Nephron progenitor cell (in vitro differentiated cells): ENCODE measurements at regions not wholly inside any gene's neighbourhood (a gene's known extent, or its start where the extent isn't known, plus 50 kb on each side); places are given as distances from the start of the nearest gene placed in this dataset.

Source experiments
- DNase-seq: peaks from one replicate; pipeline ENCODE4 v3.0.0; 2021
- H3K27ac Mint-ChIP-seq: 2 replicates; pipeline ENCODE4 v1.8.0; 2021; ENCODE audit warnings: mild to moderate bottlenecking, moderate library complexity, mixed read lengths
- H3K27me3 Mint-ChIP-seq: 2 replicates; pipeline ENCODE4 v1.8.0; 2021; ENCODE audit warnings: mild to moderate bottlenecking, low read depth, mixed read lengths; ENCODE audit not compliant: poor library complexity
- H3K36me3 Mint-ChIP-seq: 2 replicates; pipeline ENCODE4 v1.8.0; 2021; ENCODE audit warnings: low read depth, mixed read lengths
- H3K4me1 Mint-ChIP-seq: 2 replicates; pipeline ENCODE4 v1.8.0; 2021; ENCODE audit warnings: mixed read lengths
- H3K4me3 Mint-ChIP-seq: 2 replicates; pipeline ENCODE4 v1.8.0; 2021; ENCODE audit warnings: mild to moderate bottlenecking, moderate library complexity, mixed read lengths
- H3K9me3 Mint-ChIP-seq: 2 replicates; pipeline ENCODE4 v1.8.0; 2021; ENCODE audit warnings: mild to moderate bottlenecking, moderate library complexity, mixed read lengths
- CTCF ChIP-seq: fragments of 200-600 bp; sonication (generic); IDR thresholded peaks from 2 replicates; pipeline ENCODE4 v1.5.0; 2021; ENCODE audit warnings: antibody characterized with exemption

GRCh38 chr13:19060311-19061002 lies 121.2 kb downstream of the TUBA3C start:
- TF ChIP-seq CTCF, result no peak
- Mint-ChIP-seq H3K9me3 (peaks cover 97% of the 10 kb centered on the region), H3K4me3 (no peak overlapping the region), H3K4me1 (no peaks in the 10 kb centered on the region), H3K36me3 (no peaks in the 10 kb centered on the region), H3K27ac (no peak overlapping the region), H3K27me3 (no peaks in the 10 kb centered on the region)
- no peak for DNase-seq

- no peak overlapping the region for H3K27ac Mint-ChIP-seq
Observed at GRCh38 chr13:19059016-19059780, 122.4 kb downstream of the TUBA3C start.

GRCh38 chr13:19058566-19058965 lies 123.1 kb downstream of the TUBA3C start:
- H3K27ac Mint-ChIP-seq, result no peak overlapping the region
- no peaks in the 10 kb centered on the region for H3K36me3 Mint-ChIP-seq
- H3K4me1 Mint-ChIP-seq, result no peaks in the 10 kb centered on the region
- H3K4me3 Mint-ChIP-seq, result no peak overlapping the region
- H3K9me3 Mint-ChIP-seq, result peaks cover 99% of the 10 kb centered on the region
- DNase-seq, result no peak
- no peaks in the 10 kb centered on the region for H3K27me3 Mint-ChIP-seq
- TF ChIP-seq CTCF, result no peak

More at GRCh38 chr13:19059016-19059780, 122.4 kb downstream of the TUBA3C start:
- TF ChIP-seq CTCF, result no peak
- no peaks in the 10 kb centered on the region for H3K27me3 Mint-ChIP-seq
- no peaks in the 10 kb centered on the region for H3K4me1 Mint-ChIP-seq
- no peak for DNase-seq
- no peak overlapping the region for H3K4me3 Mint-ChIP-seq
- no peaks in the 10 kb centered on the region for H3K36me3 Mint-ChIP-seq
- H3K9me3 Mint-ChIP-seq, result peaks cover 99% of the 10 kb centered on the region

- H3K4me1 Mint-ChIP-seq, result no peaks in the 10 kb centered on the region
- no peaks in the 10 kb centered on the region for H3K36me3 Mint-ChIP-seq
- DNase-seq, result no peak
- H3K27ac Mint-ChIP-seq, result no peak overlapping the region
- no peak for TF ChIP-seq CTCF
- peaks cover 99% of the 10 kb centered on the region for H3K9me3 Mint-ChIP-seq
- no peaks in the 10 kb centered on the region for H3K27me3 Mint-ChIP-seq
- no peak overlapping the region for H3K4me3 Mint-ChIP-seq
Observed at GRCh38 chr13:19057588-19058340, 123.9 kb downstream of the TUBA3C start.

- Mint-ChIP-seq H3K4me1 (no peaks in the 10 kb centered on the region), H3K4me3 (no peak overlapping the region), H3K27me3 (no peaks in the 10 kb centered on the region), H3K27ac (no peak overlapping the region), H3K9me3 (peaks cover 99% of the 10 kb centered on the region), H3K36me3 (peaks cover 5% of the 10 kb centered on the region)
- no peak for TF ChIP-seq CTCF
- DNase-seq, result no peak
Observed at GRCh38 chr13:19056984-19057490, 124.6 kb downstream of the TUBA3C start.
